ENCODE measurements at regions not wholly inside any gene's neighbourhood (a gene's known extent, or its start where the extent isn't known, plus 50 kb on each side); places are given as distances from the start of the nearest gene placed in this dataset.

DNA sequence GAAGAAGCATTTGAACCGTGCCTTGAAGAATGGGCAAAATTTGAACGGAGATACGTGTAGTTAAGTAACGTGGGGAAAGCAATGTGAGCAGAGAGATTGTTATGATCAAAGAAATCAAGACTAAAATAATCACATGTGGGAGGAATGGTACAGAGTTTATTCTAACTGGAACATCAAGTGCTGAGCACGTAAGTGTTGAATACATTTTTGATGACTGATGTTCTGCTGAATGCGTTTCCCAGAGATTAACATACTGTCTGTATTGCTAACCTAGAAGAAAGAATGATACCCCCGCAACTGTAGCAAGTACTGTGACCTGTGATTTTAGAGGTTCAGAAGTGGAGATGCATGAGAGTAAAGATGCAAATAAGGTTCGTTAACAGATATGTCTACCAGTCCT is 146.9 kb upstream of the EPHA7 start:
- BruUV-seq (replicated peaks), result no TSS peak
- no peaks in the 10 kb centered on the region for H3K9me3 ChIP-seq (ENCODE audit: low read length)
- DNase-seq (ENCODE audit: low spot score), result no peak
- no peak overlapping the region for H3K4me2 ChIP-seq (ENCODE audit: low read depth, low read length)
- no peak for FAIRE-seq
- H3K4me3 ChIP-seq (replicated peaks in 1 of 3; ENCODE audit: insufficient read depth in 1 of 3, low read depth in 2 of 3, low read length in 3 of 3), result no peak overlapping the region
- H3K27ac ChIP-seq (ENCODE audit: extremely low read length, insufficient read depth, low read length), result no peak overlapping the region
- H4K20me1 ChIP-seq (ENCODE audit: insufficient read depth, low read length), result no peaks in the 10 kb centered on the region
- no peak for ATAC-seq
- H2AFZ ChIP-seq (ENCODE audit: low read length), result no peak overlapping the region
- WGBS (ENCODE audit: low lambda C conversion rate), result 8% methylated on average over 8 of the region's 8 CpGs
- intact Hi-C loops (cut with micrococcal nuclease; ENCODE audit: unreplicated experiment), result no loop called here
- CTCF ChIA-PET (ENCODE audit: low intra/inter-chr PET ratio, low total read pairs), result no interaction called here
- no peaks in the 10 kb centered on the region for H3K79me2 ChIP-seq (ENCODE audit: insufficient read depth, low read length)
- H3K36me3 ChIP-seq (replicated peaks in 1 of 2; ENCODE audit: control insufficient read depth in 1 of 2, insufficient read depth in 2 of 2, low read length in 2 of 2), result no peaks in the 10 kb centered on the region
- H3K27me3 ChIP-seq (ENCODE audit: control insufficient read depth in 1 of 2, insufficient read depth in 2 of 2, low read length in 2 of 2), result no peaks in the 10 kb centered on the region
- POLR2A ChIA-PET, result no interaction called here
- H3K4me1 ChIP-seq (ENCODE audit: insufficient read depth, low read length), result no peaks in the 10 kb centered on the region
- TF ChIP-seq JUNB (CRISPR knock-in tag; IDR thresholded peaks at IDR 0.05; ENCODE audit: borderline replicate concordance) (no peak), ZNF20 (CRISPR knock-in tag; IDR thresholded peaks at IDR 0.05) (no peak)
- no peak overlapping the region for H3K9ac ChIP-seq (ENCODE audit: insufficient read depth, low read depth, low read length)
- in situ Hi-C loops (cut with HindIII; ENCODE audit: extremely low pct_ligation_motif_present, low pct_unique_long_range_greater_than_20kb), result no loop called here

DNA sequence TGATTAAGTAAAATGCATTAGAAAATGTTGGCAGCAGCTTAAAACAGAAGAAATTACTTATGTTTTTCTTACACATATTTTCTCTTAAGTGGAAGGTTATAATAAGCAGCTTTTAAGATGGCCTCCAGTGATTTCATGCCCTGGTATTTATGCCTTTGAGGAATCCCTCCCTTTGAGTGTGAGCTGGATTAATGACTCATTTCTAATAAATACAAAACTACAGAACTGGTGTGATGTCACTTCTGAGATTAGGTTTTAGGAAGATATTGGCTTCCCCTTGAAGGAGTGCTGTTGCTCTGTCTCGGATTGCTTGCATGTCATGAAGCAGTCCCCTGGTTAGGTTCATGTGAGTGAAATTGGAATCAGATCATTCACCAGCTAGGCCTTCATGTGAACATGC is 143.2 kb upstream of the EPHA7 start:
- Histone ChIP-seq H3K9ac (ENCODE audit: insufficient read depth, low read depth, low read length) (no peak overlapping the region), H3K4me3 (replicated peaks in 1 of 3; ENCODE audit: insufficient read depth in 1 of 3, low read depth in 2 of 3, low read length in 3 of 3) (no peak overlapping the region), H3K4me2 (ENCODE audit: low read depth, low read length) (no peak overlapping the region), H3K36me3 (replicated peaks in 1 of 2; ENCODE audit: control insufficient read depth in 1 of 2, insufficient read depth in 2 of 2, low read length in 2 of 2) (no peaks in the 10 kb centered on the region), H2AFZ (ENCODE audit: low read length) (no peak overlapping the region), H3K9me3 (ENCODE audit: low read length) (no peaks in the 10 kb centered on the region), H4K20me1 (ENCODE audit: insufficient read depth, low read length) (no peaks in the 10 kb centered on the region; the same call in 1 of the 2 replicates), H3K4me1 (ENCODE audit: insufficient read depth, low read length) (no peaks in the 10 kb centered on the region), H3K27me3 (ENCODE audit: control insufficient read depth in 1 of 2, insufficient read depth in 2 of 2, low read length in 2 of 2) (no peaks in the 10 kb centered on the region), H3K27ac (ENCODE audit: extremely low read length, insufficient read depth, low read length) (no peak overlapping the region), H3K79me2 (ENCODE audit: insufficient read depth, low read length) (no peaks in the 10 kb centered on the region)
- no peak for FAIRE-seq
- in situ Hi-C loops (cut with HindIII; ENCODE audit: extremely low pct_ligation_motif_present, low pct_unique_long_range_greater_than_20kb) (no loop called here), intact Hi-C loops (cut with micrococcal nuclease; ENCODE audit: unreplicated experiment) (no loop called here)
- no peak for DNase-seq (ENCODE audit: low spot score)
- ATAC-seq, result no peak
- POLR2A ChIA-PET, result no interaction called here
- 0% methylated on average over 1 of the region's 1 CpG for WGBS (ENCODE audit: low lambda C conversion rate)
- TF ChIP-seq ZNF441 (CRISPR knock-in tag; IDR thresholded peaks at IDR 0.05; ENCODE audit: borderline replicate concordance) (no peak), RFXANK (CRISPR knock-in tag; IDR thresholded peaks at IDR 0.05) (no peak), ZNF678 (CRISPR knock-in tag; IDR thresholded peaks at IDR 0.05) (no peak), FOXK2 (IDR thresholded peaks at IDR 0.05) (no peak), SOX5 (CRISPR knock-in tag; IDR thresholded peaks at IDR 0.05; ENCODE audit: borderline replicate concordance) (no peak), ZNF720 (CRISPR knock-in tag; IDR thresholded peaks at IDR 0.05) (no peak), ZNF253 (CRISPR knock-in tag; IDR thresholded peaks at IDR 0.05; ENCODE audit: borderline replicate concordance) (no peak), GRHL1 (CRISPR knock-in tag; conservative IDR thresholded peaks at IDR 0.05) (no peak), ATF7 (IDR thresholded peaks at IDR 0.05) (no peak), ATF7 (CRISPR knock-in tag; IDR thresholded peaks at IDR 0.05) (no peak), NPAS2 (CRISPR knock-in tag; IDR thresholded peaks at IDR 0.05; ENCODE audit: borderline replicate concordance) (no peak), SAFB2 (CRISPR knock-in tag; IDR thresholded peaks at IDR 0.05; ENCODE audit: borderline replicate concordance, low read depth) (no peak)
- BruUV-seq (replicated peaks), result no TSS peak
- CTCF ChIA-PET (ENCODE audit: low intra/inter-chr PET ratio, low total read pairs), result no interaction called here

Measured in HepG2 (cell line).